HCT116 (cell line): ENCODE measurements at regions not wholly inside any gene's neighbourhood (a gene's known extent, or its start where the extent isn't known, plus 50 kb on each side); places are given as distances from the start of the nearest gene placed in this dataset.
"Not testable (repeated sequence)": the region's sequence is repeated elsewhere in the genome, so short reads cannot be mapped to it uniquely, and the experiment has no call there.

ENCODE experiments used
- ATAC-seq: fragments of 200-7000 bp; cut with Tn5 transposase; 2 replicates; pipeline ENCODE4 v1.9.1; 2020; ENCODE audit warnings: mild to moderate bottlenecking, moderate library complexity
- BruUV-seq: library from RNA; stranded (reverse); fragments of 400-500 nt; replicated peaks from 2 replicates; lab custom pipeline; 2021; lab: Mats Ljungman, UMichigan
- CTCF ChIA-PET: fragments of 300-600 bp; sonication (Branson Sonifier 250); formaldehyde crosslinking; loops from one replicate; lab custom pipeline; 2021; ENCODE audit warnings: antibody characterized with exemption; lab: Charles Lee
- POLR2A ChIA-PET: fragments of 300-600, 350-600 bp; sonication (Branson Sonifier 250); formaldehyde crosslinking; loops from one replicate; lab custom pipeline; 2021; ENCODE audit warnings: antibody characterized with exemption; lab: Charles Lee
- RAD21 ChIA-PET, 2 experiments: fragments of 300-600 bp; sonication (Branson Sonifier 250); formaldehyde crosslinking; loops; one replicate each; lab custom pipeline; 2023; ENCODE audit warnings: low total read pairs in 2 of 2; ENCODE audit not compliant: uncharacterized antibody in 2 of 2, unreplicated experiment in 2 of 2, low non-redundant PET in 1 of 2; lab: Charles Lee
- DNase-seq: peaks from one replicate; pipeline ENCODE4 v3.0.0-alpha.2; 2010; ENCODE audit warnings: low read depth, low spot score
- H2AFZ ChIP-seq: fragments of 200-600 bp; shearing (Covaris generic), sonication (generic); 2 replicates; pipeline ENCODE4 v1.6.1; 2017; ENCODE audit warnings: low read depth, mixed run types, mixed read lengths, antibody characterized with exemption, low read length; ENCODE audit not compliant: poor library complexity, severe bottlenecking
- H3K27ac ChIP-seq: 2 replicates; pipeline ENCODE4 v1.5.1; 2012; ENCODE audit warnings: low read depth, low read length
- H3K27me3 ChIP-seq: fragments of 200-600 bp; sonication (generic); 2 replicates; pipeline ENCODE4 v1.6.1; 2016; ENCODE audit warnings: mixed run types, low read length, mixed read lengths; ENCODE audit not compliant: insufficient read depth
- H3K36me3 ChIP-seq, 2 experiments: fragments of 200-500 bp in 1 of 2; fragments of 200-600 bp in 1 of 2; sonication (Bioruptor generic) in 1 of 2; sonication (generic) in 1 of 2; 2 replicates each; pipeline versions ENCODE4 v1.5.1 to v1.6.1; 2014 to 2016; ENCODE audit warnings: low read length in 2 of 2, inconsistent platforms in 1 of 2, mixed read lengths in 1 of 2, mixed run types in 1 of 2; ENCODE audit not compliant: insufficient read depth in 2 of 2, control insufficient read depth in 1 of 2
- H3K4me1 ChIP-seq, 2 experiments: fragments of 200-600 bp in 1 of 2; sonication (generic) in 1 of 2; 2 replicates each; pipeline versions ENCODE4 v1.5.1 to v1.6.1; 2012 to 2017; ENCODE audit warnings: low read length in 2 of 2, inconsistent platforms in 1 of 2, mild to moderate bottlenecking in 1 of 2, mixed read lengths in 1 of 2, mixed run types in 1 of 2, moderate library complexity in 1 of 2; ENCODE audit not compliant: insufficient read depth in 2 of 2, control insufficient read depth in 1 of 2
- H3K4me2 ChIP-seq: fragments of 200-600 bp; sonication (generic); 2 replicates; pipeline ENCODE4 v1.6.1; 2017; ENCODE audit warnings: mixed run types, low read length, mixed read lengths
- H3K4me3 ChIP-seq, 2 experiments: fragments of 200-600 bp in 1 of 2; sonication (generic) in 1 of 2; replicated peaks in 1 of 2; 2 replicates each; pipeline ENCODE4 v1.5.1; 2011 to 2016; ENCODE audit warnings: low read length in 2 of 2, control low read depth in 1 of 2, low read depth in 1 of 2, mild to moderate bottlenecking in 1 of 2, mixed read lengths in 1 of 2, mixed run types in 1 of 2
- H3K79me2 ChIP-seq: fragments of 200-600 bp; sonication (generic); 2 replicates; pipeline ENCODE4 v1.6.1; 2017; ENCODE audit warnings: mild to moderate bottlenecking, mixed run types, low read length, moderate library complexity, mixed read lengths; ENCODE audit not compliant: insufficient read depth
- H3K9ac ChIP-seq: fragments of 200-600 bp; sonication (generic); 2 replicates; pipeline ENCODE4 v1.6.1; 2016; ENCODE audit warnings: low read length, mixed read lengths
- H3K9me2 ChIP-seq: fragments of 200-600 bp; sonication (generic), shearing (Covaris generic); 2 replicates; pipeline ENCODE4 v1.6.1; 2017; ENCODE audit warnings: mixed run types, mild to moderate bottlenecking, moderate library complexity; ENCODE audit not compliant: insufficient read depth
- H3K9me3 ChIP-seq, 2 experiments: fragments of 200-500 bp in 1 of 2; fragments of 200-600 bp in 1 of 2; sonication (Bioruptor generic) in 1 of 2; sonication (generic) in 1 of 2; 2 replicates each; pipeline ENCODE4 v1.6.1; 2014 to 2017; ENCODE audit warnings: low read length in 2 of 2, mixed read lengths in 2 of 2, inconsistent platforms in 1 of 2, low read depth in 1 of 2, mild to moderate bottlenecking in 1 of 2, mixed run types in 1 of 2, moderate library complexity in 1 of 2; ENCODE audit not compliant: control insufficient read depth in 1 of 2, insufficient read depth in 1 of 2
- H4K20me1 ChIP-seq: fragments of 200-600 bp; sonication (generic), shearing (Covaris generic); 2 replicates; pipeline ENCODE4 v1.6.1; 2017; ENCODE audit warnings: mixed run types, mild to moderate bottlenecking, moderate library complexity; ENCODE audit not compliant: insufficient read depth
- CBX3 ChIP-seq: IDR thresholded peaks from 2 replicates; pipeline ENCODE4 v1.6.1; 2012; ENCODE audit warnings: low read depth
- RAD21 ChIP-seq: IDR thresholded peaks from 2 replicates; pipeline ENCODE4 v1.6.1; 2012; ENCODE audit warnings: low read depth, mild to moderate bottlenecking
- ZFX ChIP-seq: fragments of 450-650 bp; IDR thresholded peaks from 2 replicates; pipeline ENCODE4 v1.6.1; 2017
- intact Hi-C: fragments of 100-400 bp; cut with micrococcal nuclease; formaldehyde crosslinking; loops from 2 replicates; pipeline ENCODE4 v1.10.0; 2022
- TF ChIP-seq, protein P1 (sequence below), 3 experiments: fragments of 200-600 bp in 1 of 3; sonication (generic) in 1 of 3; IDR thresholded peaks in 2 of 3; conservative IDR thresholded peaks in 1 of 3; 2 replicates each; pipeline ENCODE4 v1.5.1; 2012 to 2017; ENCODE audit warnings: low read depth in 2 of 3, low read length in 2 of 3, antibody characterized with exemption in 1 of 3, borderline replicate concordance in 1 of 3, control low read depth in 1 of 3, mild to moderate bottlenecking in 1 of 3, mixed read lengths in 1 of 3, mixed run types in 1 of 3, moderate library complexity in 1 of 3; ENCODE audit not compliant: insufficient read depth in 1 of 3

GRCh38 chr12:127133675-127134335, 1133.2 kb upstream of the TMEM132C start:
- Histone ChIP-seq H3K27ac (no peak overlapping the region), H3K79me2 (no peaks in the 10 kb centered on the region), H3K4me3 (no peak overlapping the region), H3K36me3 (0 out of 4 replicates have a peak, but pooled peaks cover 0 to 9% of the 10 kb centered on the region in 2 experiments), H3K9me2 (no peaks in the 10 kb centered on the region), H3K4me2 (peak overlapping the region; percentile 40), H2AFZ (no peak overlapping the region), H4K20me1 (no peaks in the 10 kb centered on the region), H3K4me1 (peaks cover 36 to 50% of the 10 kb centered on the region in 2 experiments), H3K9me3 (no peaks in the 10 kb centered on the region), H3K9ac (no peak overlapping the region), H3K27me3 (no peaks in the 10 kb centered on the region)
- 0 out of 2 replicates have a peak, but pooled peaks have one; percentile 7 for ATAC-seq
- no peak for TF ChIP-seq CBX3
- TF ChIP-seq RAD21, result peak; percentile 27; the same call in 1 of the 2 replicates
- TF ChIP-seq, protein P1, sequence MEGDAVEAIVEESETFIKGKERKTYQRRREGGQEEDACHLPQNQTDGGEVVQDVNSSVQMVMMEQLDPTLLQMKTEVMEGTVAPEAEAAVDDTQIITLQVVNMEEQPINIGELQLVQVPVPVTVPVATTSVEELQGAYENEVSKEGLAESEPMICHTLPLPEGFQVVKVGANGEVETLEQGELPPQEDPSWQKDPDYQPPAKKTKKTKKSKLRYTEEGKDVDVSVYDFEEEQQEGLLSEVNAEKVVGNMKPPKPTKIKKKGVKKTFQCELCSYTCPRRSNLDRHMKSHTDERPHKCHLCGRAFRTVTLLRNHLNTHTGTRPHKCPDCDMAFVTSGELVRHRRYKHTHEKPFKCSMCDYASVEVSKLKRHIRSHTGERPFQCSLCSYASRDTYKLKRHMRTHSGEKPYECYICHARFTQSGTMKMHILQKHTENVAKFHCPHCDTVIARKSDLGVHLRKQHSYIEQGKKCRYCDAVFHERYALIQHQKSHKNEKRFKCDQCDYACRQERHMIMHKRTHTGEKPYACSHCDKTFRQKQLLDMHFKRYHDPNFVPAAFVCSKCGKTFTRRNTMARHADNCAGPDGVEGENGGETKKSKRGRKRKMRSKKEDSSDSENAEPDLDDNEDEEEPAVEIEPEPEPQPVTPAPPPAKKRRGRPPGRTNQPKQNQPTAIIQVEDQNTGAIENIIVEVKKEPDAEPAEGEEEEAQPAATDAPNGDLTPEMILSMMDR (IDR thresholded peaks at IDR 0.05 in 2 of 3, conservative IDR thresholded peaks at IDR 0.05 in 1 of 3; ENCODE audit: borderline replicate concordance in 1 of 3, insufficient read depth in 1 of 3, low read depth in 2 of 3, low read length in 2 of 3), result peak in 2 of 3 experiments; percentile 11 to 14; a peak in 3 of 6 replicates
- no peak for TF ChIP-seq ZFX
- intact Hi-C loops, result no loop called here
- BruUV-seq, result no TSS peak
- ChIA-PET POLR2A (no interaction called here), RAD21 (no interaction called here), CTCF (no interaction called here)
- no peak for DNase-seq

DNA sequence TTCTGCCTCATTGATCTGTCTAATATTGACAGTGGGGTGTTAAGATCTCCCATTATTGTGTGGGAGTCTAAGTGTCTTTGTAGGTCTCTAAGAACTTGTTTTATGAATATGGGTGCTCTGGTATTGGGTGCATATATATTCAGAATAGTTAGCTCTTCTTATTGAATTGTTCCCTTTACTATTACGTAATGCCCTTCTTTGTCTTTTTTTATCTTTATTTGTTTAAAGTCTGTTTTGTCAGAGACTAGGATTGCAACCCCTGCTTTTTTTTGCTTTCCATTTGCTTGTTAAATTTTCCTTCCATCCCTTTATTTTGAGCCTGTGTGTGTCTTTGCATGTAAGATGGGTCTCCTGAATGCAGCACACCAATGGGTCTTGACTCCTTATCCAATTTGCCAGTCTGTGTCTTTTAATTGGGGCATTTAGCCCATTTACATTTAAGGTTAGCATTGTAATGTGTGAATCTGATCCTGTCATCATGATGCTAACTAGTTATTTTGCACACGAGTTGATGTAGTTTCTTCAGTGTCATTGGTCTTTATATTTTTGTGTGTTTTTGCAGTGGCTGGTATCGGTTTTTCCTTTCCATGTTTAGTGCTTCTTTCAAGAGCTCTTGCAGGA, 1126.0 kb upstream of the TMEM132C start:
- H3K36me3 ChIP-seq, BruUV-seq, intact Hi-C loops, POLR2A ChIA-PET, H3K9ac ChIP-seq, CTCF ChIA-PET, H3K79me2 ChIP-seq, H3K4me2 ChIP-seq, H3K4me1 ChIP-seq, DNase-seq, H4K20me1 ChIP-seq, H3K9me2 ChIP-seq, ATAC-seq, H3K27me3 ChIP-seq, H3K4me3 ChIP-seq, H2AFZ ChIP-seq, H3K27ac ChIP-seq, H3K9me3 ChIP-seq: not testable (repeated sequence)
- RAD21 ChIA-PET, result interaction anchor here in 1 of 2 experiments (0.6 kb wide), 1 partner anchor 152 kb away, joined by 3 read pairs; no protein-coding TSS in a partner anchor
